ENCODE measurements at regions not wholly inside any gene's neighbourhood (a gene's known extent, or its start where the extent isn't known, plus 50 kb on each side); places are given as distances from the start of the nearest gene placed in this dataset.

DNA sequence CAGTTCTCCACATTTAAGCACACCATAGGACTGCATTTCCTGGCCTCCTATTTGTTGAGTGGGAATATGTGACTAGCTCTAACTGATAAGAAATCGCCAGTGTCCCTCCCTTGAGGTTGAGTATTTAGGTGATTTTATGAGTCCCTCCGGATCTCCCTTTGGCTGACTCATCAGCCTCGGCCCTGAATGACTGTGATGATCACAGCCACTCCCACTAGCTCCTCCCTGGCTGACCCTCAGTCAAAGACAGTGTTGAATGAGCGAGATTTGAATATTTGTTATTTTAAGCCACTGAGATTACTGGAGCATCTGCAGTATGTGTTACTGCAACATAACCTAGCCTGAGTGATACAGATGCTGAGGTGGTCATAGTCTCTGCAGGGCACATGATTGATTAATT is 515.3 kb downstream of the EPHB1 start:
- no peak for DNase-seq

DNA sequence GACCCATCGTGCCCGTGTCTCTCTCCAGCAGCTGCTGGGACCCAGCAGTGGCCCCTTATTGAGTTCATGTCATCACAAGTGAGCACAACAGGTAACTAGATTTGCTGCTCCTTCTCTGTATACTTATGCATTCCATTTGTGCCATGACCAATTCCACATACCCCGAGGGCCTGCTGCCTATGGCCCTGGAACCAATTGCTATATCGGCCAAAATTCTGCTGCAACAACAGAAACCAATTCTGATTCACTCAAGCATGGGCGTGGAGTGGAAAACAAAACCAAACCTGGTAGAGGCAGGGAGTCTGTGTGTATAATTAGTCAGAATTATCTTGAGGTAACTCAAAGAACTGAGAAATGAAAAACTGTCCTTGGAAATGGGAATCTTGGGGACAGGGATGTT is 516.6 kb downstream of the EPHB1 start:
- no peak for DNase-seq

DNA sequence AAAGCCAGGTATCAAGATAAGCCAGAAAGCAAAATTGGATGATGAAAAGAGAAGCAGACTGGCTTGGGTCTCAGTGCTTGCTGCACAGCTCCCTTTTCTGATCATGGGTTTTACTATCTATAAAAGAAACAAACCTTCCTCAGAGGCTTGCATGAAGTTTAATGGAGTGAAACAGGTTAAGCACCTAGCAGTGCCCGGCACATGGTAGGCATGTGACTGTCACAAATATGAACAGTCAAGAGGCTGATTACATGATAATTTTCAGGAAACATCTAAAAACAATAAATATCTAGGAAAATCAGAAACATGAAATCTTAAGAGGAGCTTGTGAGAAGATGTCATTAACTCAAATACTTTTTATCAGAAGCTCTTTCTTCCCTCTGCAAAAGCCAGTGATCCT is 519.2 kb downstream of the EPHB1 start:
- DNase-seq = no peak

DNA sequence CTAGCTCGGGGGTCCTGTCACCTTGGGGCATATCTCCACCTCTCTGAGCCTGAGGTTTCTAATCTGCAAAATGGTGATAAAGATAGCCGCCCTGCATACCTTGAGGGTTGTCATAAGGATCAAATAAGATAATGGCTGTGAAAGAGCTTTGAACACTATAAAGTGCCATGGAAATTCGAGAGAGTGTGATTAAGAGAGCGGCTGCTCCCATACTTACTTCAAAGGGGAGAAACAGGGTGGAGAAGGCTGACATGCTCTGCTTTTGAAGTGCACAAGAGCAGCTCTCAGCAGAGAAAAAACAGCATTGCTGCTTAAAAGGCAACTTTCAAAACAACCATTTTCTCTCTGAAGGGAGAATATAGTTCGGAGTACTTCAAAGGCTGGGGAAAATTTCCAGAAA is 529.2 kb downstream of the EPHB1 start:
- DNase-seq = no peak

DNA sequence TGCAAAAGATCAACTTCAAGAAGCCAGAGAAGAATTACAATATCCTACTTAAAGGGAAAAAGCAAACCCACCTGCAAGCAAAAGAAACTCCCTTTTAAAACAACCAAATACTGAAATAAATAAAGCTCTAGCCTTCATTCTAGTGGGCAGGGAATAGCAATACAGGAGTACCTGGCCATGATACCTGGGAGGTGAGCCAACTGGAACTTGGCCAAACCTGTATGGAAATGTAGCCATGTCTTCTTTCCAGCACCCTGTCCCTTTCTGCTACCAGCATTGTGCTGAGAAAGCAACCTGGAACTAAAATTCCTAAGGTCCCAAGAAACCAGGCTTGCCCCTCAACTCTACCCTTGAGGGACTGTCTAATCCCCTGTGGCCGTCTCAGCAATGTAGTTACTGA is 530.0 kb downstream of the EPHB1 start:
- DNase-seq = no peak

DNA sequence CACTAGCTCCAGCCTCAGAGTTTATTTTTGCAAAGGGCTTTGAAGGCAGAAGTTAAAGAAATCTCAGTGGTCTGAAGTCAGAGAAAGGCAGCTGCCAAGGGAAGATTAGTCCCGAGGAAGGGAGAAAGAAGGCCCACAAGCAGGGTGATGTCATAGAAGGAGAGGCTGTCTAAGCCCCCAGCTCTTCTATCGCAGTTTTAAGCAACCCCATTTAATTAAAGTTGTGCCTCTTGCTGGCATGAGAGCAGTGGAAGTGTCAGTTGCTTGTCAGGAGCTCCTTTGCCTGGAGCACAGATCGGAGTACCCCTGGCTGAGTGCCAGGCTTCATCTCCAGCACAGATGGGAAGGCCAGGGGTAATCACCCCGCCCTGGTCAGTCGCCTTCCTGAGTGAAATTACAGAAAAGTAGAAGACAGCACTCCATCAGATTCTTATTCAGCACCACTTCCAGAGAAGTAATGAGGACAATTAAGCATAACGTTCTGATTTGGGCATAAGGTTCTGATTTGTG is 530.7 kb downstream of the EPHB1 start:
- peak; percentile 14 for DNase-seq

DNA sequence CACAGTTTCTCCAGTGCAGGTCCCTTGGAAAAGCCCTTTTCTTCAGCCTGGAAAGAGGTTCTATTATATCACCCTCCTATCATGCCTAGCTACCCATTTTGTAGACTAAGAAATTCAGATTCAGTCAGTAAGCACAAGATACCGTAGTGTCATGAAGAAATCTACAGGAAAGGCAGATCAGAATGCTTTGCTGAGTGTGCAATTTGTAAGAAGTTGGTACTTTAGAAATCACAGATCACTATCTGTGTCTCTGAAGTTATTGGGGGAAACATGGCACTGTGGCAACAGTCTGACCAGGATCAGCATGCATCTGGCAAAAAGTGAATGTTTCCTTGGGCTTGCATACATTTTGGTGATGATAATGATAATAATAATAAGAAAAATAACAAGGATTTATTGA is 531.8 kb downstream of the EPHB1 start:
- DNase-seq = no peak

DNA sequence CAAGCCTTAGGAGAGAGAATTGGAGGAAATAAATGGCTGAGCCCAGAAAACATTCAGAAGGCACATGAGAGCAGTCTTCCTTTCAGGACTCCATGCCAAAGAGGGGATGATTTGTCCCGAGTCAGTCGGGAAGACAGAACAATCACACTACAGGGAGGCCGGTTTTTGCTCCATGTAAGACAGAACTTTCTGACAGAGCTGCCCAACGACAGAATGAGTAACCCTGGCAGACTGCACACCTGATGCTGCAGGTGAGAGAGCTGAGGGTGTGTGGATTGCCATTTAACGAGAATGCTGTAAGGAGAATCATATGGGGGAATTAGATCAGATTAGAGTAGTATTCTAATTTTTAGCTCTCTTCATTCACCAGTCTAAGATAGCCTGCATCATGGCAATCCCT is 533.0 kb downstream of the EPHB1 start:
- DNase-seq = no peak

DNA sequence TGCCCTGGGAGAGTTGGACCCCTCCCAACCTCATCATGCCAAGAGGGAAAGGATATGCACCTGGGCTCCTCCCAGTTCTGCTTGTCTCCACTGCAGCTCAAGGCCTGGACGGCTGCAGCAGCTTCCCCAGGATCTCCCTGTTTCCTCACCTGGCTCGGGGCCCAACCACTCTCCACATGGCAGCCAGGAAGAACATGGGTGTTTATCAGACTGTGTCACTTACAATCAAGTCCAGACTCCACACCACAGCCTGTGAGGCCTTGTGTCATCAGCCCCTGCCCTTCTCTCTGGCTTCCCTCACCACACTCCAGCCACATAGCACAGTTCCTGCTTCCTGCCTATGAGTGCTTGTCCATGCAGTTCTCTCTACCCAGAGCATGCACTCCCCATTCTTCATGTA is 534.4 kb downstream of the EPHB1 start:
- no peak for DNase-seq

DNA sequence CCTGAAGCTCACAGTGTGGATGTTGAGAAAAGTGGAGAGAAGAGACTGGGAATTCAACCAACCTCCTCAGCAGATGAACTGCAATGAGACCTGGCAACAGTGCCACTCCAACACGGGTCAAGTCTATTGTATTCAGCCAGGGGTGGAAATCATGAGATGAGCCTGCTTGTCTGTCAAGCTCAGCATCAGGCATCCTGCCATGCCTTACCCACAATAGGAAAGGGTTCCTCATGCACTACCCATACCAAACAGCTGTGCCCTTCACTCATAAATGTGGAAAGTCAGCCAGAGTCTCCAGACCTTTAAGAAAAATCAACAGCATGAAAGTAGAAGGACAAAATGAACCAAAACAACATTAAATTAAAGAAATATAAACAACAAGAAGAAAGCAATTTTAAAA is 542.1 kb downstream of the EPHB1 start:
- no peak for DNase-seq

DNA sequence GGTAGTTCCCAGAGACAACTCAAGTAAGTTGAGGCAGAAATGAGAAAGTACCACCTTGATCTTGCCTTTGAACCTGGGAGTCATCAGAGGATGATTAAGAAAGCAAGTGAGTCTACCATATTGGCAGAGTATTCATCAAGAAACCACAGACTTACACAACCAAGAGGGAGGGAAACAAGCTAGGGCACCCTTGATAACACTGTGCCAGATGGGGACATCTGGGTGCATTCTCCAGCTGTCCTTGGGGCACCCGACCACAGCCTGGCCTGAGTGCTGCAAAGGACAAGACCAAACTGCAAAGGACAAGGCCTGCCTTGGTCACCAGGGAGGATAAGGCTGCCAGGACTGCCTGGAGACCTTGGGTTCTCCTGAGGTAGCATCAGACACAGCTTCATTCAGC is 553.6 kb downstream of the EPHB1 start:
- no peak for DNase-seq

DNA sequence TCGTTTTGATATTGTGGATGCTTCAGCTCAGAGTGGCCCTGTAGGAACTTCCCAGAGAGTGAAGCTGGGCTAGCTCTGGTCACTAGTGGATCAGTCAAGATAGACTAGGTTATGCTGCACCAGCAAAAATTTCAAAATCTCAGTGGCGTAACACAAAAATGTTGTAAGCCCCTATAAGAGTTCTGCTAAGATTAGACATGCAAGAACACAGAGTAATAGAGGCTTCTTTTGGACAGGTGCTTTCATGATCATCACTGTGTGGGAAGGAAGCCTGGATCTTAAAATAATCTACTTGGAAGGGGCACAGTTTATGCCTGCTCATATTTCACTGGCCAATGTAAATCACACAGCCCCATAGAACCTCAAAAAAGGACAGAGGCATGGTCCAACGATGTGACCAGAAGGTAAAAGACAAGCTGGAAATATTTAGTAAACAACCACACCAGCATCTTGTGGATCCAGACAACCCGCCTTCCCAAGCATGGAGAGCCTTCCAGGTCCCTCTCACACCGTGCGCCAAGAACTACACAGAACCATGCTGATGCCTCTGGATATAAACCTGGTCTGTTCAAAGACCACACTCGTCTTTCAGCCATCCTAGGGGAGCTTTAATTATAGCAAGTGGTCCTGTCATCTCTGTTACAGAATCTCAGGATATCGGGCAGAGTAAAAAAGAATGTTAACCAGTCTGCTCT is 554.3 kb downstream of the EPHB1 start:
- DNase-seq = no peak

DNA sequence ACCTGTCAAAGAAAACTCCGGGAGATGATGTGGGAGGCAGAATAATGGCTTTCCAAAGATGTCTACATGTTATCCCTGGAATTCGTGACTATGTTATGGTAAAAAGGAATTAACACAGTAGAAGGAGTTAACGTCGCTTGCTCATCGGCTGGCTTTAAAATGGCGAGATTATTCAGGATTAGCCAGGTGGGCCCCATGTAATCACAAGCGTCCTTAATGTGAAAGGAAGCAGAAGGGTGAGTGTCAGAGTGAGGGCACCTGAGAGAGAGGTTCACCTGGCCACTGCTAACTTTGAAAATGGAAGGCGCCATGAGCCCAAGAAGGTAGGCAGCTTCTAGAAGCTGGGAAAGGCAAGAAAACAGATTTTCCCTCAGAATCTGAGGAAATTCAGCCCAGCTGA is 557.2 kb downstream of the EPHB1 start:
- DNase-seq = no peak

DNA sequence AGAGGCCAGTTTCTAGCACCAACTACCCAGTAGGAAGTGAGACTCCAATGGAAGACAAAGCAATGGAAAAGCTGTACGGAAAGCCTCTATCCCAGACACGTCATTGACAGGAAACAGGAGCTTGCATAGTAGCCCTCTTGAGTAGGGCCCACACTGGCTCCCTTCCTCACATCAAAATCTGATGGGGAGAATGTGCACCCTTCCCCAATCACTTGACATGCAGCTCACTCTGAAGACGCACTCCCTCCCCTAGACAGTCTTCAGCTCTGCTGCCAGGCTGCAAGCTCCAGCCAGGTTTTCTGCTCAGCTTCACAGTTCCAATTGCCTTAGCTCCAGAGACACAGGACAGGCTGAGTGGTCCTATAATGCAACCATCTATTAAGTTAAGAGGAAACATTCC is 567.8 kb downstream of the EPHB1 start:
- DNase-seq = no peak

DNA sequence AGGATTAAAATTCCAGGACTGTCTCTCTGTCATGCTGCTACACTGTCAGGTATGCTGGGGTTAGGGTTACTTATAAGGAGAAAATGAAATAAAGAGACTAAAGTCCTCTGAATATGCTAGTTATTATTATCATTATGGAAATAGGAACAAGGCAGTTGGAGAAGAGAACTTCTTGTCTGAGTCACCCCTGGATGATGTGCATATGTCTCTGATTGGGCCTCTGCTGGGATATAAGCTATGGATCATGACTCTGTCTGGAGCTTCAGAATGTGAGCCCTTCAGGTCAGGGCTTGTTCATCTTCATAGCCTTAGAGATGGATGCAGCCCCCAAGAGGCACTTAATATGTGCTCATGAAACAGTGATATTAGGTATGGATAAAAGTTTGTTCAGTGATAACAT is 569.6 kb downstream of the EPHB1 start:
- DNase-seq = no peak

DNA sequence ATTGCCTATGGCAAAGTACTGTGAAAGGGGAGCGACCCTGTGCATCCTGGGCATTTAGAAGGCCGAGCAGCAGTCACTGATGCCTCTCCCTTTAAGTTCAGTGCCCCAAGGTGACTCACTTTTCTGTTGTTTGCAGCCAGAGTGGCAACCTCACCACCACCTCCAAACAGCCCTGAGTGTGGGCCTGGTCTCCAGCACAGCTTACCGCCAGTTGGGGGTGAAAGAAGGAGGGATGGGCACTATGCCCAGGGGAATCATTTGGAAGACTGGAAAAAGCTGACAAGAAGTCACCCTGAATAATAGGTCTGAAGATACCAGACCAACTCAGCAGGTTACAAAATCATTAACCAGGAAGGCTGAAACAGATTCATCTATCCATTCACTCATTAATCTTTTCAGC is 571.8 kb downstream of the EPHB1 start:
- DNase-seq = no peak

DNA sequence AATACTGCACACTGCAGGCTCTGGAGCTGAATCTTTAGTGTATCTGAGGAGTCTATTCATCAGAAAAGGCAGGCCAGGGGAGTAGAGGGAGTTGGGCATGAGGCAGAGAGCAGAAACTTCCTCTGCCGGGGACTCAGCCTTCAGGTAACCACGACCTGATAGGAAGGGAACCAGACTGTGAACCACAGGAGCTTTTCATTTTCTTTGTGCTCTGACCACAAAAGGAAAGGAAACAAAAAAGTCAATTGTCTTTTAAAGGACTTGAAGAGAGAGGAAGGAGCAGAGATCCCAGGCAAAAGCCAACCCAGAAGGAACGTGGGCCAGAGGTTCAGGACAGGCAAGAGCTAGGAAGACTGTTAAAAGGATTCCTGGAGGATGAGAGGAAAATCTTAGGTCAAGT is 573.3 kb downstream of the EPHB1 start:
- DNase-seq = no peak

DNA sequence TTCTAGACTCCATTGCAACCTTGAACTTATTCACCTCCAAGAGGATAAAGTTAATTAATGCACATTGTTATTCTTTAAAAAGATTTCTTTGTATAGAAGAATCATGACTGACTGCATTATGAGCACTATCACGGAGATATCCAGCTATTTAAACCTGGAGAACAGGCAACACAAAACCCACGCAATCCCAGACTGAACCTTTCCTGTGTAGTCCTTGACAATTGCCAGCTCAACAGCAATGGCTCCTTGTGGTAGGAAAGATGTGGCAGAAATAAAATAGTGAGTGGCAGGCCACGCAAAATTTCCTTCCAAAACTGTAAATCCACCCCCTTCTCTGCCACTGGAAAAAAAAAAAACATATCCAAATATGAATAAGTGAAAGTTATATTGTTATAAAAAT is 573.7 kb downstream of the EPHB1 start:
- DNase-seq = no peak

DNA sequence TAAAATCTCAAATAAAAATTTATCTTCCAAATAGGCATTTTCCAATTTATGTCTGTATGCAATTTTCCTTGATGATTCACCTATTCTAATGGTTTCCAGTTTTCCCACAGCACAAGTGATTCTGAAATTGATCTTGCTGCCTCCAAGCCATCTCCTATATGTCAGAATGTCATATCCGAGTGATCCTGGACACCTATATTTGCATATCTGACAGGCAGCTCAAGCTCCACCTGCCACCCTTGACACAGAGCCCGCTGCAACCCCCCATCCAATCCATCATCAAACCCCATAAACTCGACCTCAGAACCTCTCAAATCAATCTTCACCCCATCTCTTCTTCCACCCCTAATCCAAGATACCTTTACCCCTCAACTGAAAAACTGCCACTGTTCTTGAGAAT is 579.5 kb downstream of the EPHB1 start:
- no peak for DNase-seq

DNA sequence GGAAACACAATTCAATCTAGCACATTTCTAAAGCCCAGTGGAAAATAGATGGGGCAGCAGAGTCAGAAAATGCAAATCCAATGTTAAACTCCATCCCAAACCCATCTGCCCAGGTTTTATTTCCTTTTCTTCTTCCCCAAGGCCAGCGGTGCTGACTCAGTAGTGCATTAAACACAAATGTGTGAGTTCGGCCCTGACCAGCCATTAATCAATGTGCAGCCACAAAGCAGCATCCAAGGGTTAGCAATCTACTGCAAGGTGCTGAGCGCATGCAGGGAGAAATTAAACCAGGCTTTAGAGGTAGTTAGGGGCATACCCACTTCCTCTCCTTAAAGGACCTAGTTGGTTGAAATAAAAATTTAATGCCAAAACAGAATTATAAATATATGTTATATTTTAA is 583.3 kb upstream of the PPP2R3A start:
- no peak for DNase-seq

DNA sequence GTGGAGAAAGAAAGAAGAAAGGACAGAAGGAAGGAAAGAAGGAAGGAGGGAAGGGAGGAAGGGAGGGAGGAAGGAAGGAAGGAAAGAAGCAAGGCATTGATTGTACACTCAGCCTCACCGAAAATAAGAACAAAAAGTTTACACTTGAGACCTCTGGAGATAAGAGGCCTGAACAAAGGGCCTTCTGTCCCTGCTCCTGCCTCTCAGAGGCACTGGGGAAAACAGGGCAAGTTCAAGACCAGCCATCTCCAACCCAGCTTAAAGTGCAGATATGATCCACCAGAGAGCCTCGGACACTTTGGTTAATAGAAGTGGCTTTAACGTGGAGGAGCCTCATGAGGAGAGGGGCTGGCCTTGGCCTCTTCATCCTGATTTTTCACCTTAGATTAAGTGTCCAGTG is 582.9 kb upstream of the PPP2R3A start:
- no peak for DNase-seq

DNA sequence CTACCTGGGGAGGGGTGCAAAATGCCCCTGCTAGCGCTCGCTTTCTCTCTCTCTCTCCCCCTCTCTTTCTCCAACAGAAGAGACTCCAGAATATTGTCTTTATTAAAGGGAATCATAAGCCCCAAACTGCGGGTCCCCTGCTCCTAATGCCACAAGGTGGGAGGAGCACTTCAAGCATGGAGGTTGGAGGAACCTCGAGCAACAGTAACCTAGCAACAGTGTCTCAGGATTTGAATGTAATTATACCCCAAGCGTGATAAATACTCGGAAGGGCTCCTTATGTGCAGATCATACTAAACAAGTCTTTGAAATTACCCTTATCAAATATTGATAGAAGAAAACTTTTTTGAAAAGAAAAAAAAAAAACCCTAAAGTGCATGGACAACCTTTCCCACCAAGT is 582.2 kb upstream of the PPP2R3A start:
- no peak for DNase-seq

DNA sequence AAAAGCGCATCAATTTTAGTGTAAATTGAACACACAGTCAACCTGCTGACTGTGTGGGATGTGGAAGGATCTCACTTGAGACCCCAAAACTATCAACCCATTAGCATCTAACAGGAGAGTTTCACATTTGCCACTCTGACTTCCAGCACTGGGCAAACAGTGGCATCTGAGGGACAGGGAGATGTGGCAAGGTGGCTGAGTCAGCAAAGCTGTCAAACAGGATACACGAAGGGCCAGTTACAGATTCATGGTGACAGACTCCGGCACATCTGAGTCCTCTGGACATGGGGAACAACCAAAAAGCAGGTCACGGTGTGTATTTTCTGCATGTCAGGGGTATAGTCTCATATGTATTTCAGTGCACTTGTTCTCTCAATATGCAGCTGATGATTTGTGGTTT is 573.4 kb upstream of the PPP2R3A start:
- no peak for DNase-seq

DNA sequence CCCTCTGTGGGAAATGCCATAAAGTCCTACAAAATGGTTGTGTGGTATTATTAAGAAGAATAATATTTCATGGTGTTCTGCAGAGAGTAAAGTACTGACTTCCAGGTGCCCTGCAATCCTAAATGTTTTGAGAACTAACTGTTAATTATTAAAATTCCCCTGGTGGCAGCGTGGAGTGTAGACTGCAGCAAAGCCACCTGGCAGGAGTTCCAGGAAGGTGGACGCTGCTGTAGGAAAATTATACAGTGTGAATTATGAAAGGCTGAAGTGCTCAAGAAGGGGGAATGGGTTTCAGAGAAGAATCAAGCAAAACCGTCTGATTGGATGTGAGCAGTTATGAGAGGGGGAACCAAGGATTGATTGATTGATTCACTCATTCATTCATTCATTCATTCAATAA is 572.4 kb upstream of the PPP2R3A start:
- no peak for DNase-seq

DNA sequence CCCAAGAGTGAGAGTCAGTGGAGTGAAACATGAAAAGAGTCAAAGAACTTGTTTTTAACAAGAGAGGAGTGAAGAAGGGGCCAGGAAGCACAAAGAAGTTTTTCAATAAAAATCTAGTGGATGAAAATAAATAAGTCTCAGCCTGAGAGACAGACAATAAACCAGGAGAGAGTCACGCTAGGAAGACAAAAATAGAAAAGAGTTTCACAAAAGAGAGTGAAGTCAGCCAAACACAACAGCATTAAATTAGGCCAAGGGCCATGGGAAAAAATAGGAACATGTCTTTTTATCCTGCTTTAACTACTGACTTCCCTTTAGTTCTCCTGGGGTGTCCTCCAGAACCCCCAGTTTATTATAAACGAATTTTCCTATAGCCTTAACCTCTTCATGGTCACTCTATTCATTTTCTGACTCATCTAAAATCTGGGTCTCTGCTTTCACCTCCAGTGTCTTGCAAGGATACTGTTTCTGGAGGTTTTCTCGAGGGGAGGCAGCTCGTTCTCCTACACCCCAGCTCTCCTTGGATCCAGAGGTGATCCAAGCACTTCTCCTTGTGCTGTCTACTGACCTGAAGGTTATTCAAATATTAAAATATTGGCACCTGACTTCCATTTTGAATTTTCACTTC is 571.5 kb upstream of the PPP2R3A start:
- no peak for DNase-seq

Data from NCI-H1694 treated with DMSO at 0.1 percent for 48 hours (cell line).